ENCODE measurements at regions not wholly inside any gene's neighbourhood (a gene's known extent, or its start where the extent isn't known, plus 50 kb on each side); places are given as distances from the start of the nearest gene placed in this dataset.
A peak's percentile ranks its signal among the peaks of the same experiment; 100 is the strongest.

- no peak for DNase-seq (ENCODE audit: low spot score)
Observed at GRCh38 chr12:87836190-87836589, 193.0 kb downstream of the C12orf50 start.

- DNase-seq (ENCODE audit: low spot score), result no peak
Observed at GRCh38 chr12:87828382-87828973, 200.7 kb downstream of the C12orf50 start.

- peak; percentile 5 for DNase-seq (ENCODE audit: low spot score)
Observed at GRCh38 chr12:87827638-87828264, 201.4 kb downstream of the C12orf50 start.

- no peak for DNase-seq (ENCODE audit: low spot score)
Observed at GRCh38 chr12:87822923-87823322, 206.3 kb downstream of the C12orf50 start.

GRCh38 chr12:87820524-87821202 is 208.5 kb downstream of the C12orf50 start:
- no peak for DNase-seq (ENCODE audit: low spot score)

GRCh38 chr12:87818441-87818840 is 210.8 kb downstream of the C12orf50 start:
- DNase-seq (ENCODE audit: low spot score), result no peak

- DNase-seq (ENCODE audit: low spot score), result no peak
Observed at GRCh38 chr12:87815771-87816585, 213.2 kb downstream of the C12orf50 start.

- DNase-seq (ENCODE audit: low spot score), result no peak
Observed at GRCh38 chr12:87814625-87815024, 214.6 kb downstream of the C12orf50 start.

GRCh38 chr12:87813476-87814234 is 215.5 kb downstream of the C12orf50 start:
- peak; percentile 15 for DNase-seq (ENCODE audit: low spot score)

- no peak for DNase-seq (ENCODE audit: low spot score)
Observed at GRCh38 chr12:87812681-87813080, 216.5 kb downstream of the C12orf50 start.

- no peak for DNase-seq (ENCODE audit: low spot score)
Observed at GRCh38 chr12:87812030-87812429, 217.2 kb downstream of the C12orf50 start.

- DNase-seq (ENCODE audit: low spot score), result no peak
Observed at GRCh38 chr12:87809916-87810315, 219.3 kb downstream of the C12orf50 start.

GRCh38 chr12:87807086-87807485 is 222.1 kb downstream of the C12orf50 start:
- no peak for DNase-seq (ENCODE audit: low spot score)

- no peak for DNase-seq (ENCODE audit: low spot score)
Observed at GRCh38 chr12:87806310-87806709, 222.9 kb downstream of the C12orf50 start.

GRCh38 chr12:87804386-87804785 is 224.8 kb downstream of the C12orf50 start:
- no peak for DNase-seq (ENCODE audit: low spot score)

- DNase-seq (ENCODE audit: low spot score), result no peak
Observed at GRCh38 chr12:87802721-87803011, 226.5 kb downstream of the C12orf50 start.

- DNase-seq (ENCODE audit: low spot score), result no peak
Observed at GRCh38 chr12:87801860-87802720, 227.1 kb downstream of the C12orf50 start.

GRCh38 chr12:87796961-87797516 is 232.2 kb downstream of the C12orf50 start:
- DNase-seq (ENCODE audit: low spot score), result no peak

- no peak for DNase-seq (ENCODE audit: low spot score)
Observed at GRCh38 chr12:87795555-87795954, 233.6 kb downstream of the C12orf50 start.

GRCh38 chr12:87794854-87795253 is 234.3 kb downstream of the C12orf50 start:
- no peak for DNase-seq (ENCODE audit: low spot score)

GRCh38 chr12:87793131-87793530 is 236.1 kb downstream of the C12orf50 start:
- DNase-seq (ENCODE audit: low spot score), result peak; percentile 26
